ENCODE measurements at regions not wholly inside any gene's neighbourhood (a gene's known extent, or its start where the extent isn't known, plus 50 kb on each side); places are given as distances from the start of the nearest gene placed in this dataset.

- Histone ChIP-seq H3K27me3 (replicated peaks in 1 of 4; ENCODE audit: control insufficient read depth in 3 of 4, extremely low read depth in 1 of 4, insufficient read depth in 3 of 4, low read length in 3 of 4) (peaks cover 0 to 18% (median 11%) of the 10 kb centered on the region in 4 experiments; a peak in 4 of 7 replicates), H2BK20ac (ENCODE audit: low read length) (no peak overlapping the region), H2BK120ac (replicated peaks; ENCODE audit: low read depth, low read length) (no peak overlapping the region), H3K9ac (replicated peaks in 1 of 4; ENCODE audit: extremely low read depth in 1 of 4, low read depth in 3 of 4, low read length in 3 of 4) (no peak overlapping the region), H4K5ac (ENCODE audit: insufficient read length, low read depth, low read length) (no peak overlapping the region), H2AFZ (ENCODE audit: low read length) (no peak overlapping the region), H4K8ac (ENCODE audit: extremely low read depth, insufficient read depth, low read length) (no peak overlapping the region), H3K79me1 (ENCODE audit: low read depth, low read length) (no peaks in the 10 kb centered on the region), H3K9me3 (ENCODE audit: insufficient read depth in 2 of 2, low read depth in 1 of 2, low read length in 1 of 2) (no peaks in the 10 kb centered on the region), H2BK12ac (ENCODE audit: low read depth, low read length) (no peak overlapping the region), H3K4me1 (replicated peaks in 1 of 4; ENCODE audit: control insufficient read depth in 3 of 4, insufficient read depth in 4 of 4, low read length in 3 of 4) (peaks cover 0 to 16% (median 7%) of the 10 kb centered on the region in 4 experiments; a peak in 5 of 7 replicates), H3K18ac (ENCODE audit: extremely low read depth, low read length) (no peak overlapping the region), H3K36me3 (ENCODE audit: control insufficient read depth in 2 of 4, insufficient read depth in 4 of 4, low read length in 3 of 4) (no peaks in the 10 kb centered on the region), H3K23me2 (ENCODE audit: low read depth, low read length) (no peaks in the 10 kb centered on the region), H3K79me2 (ENCODE audit: control insufficient read depth in 1 of 2, insufficient read depth in 2 of 2, low read length in 2 of 2) (no peaks in the 10 kb centered on the region), H4K20me1 (replicated peaks in 1 of 2; ENCODE audit: control insufficient read depth in 1 of 2, insufficient read depth in 2 of 2, low read length in 2 of 2) (no peaks in the 10 kb centered on the region), H3K27ac (ENCODE audit: low read depth, low read length) (no peak overlapping the region), H3K23ac (ENCODE audit: insufficient read length) (no peak overlapping the region), H3K4me3 (ENCODE audit: extremely low read depth in 1 of 4, insufficient read depth in 2 of 4, low read depth in 3 of 4, low read length in 4 of 4) (no peak overlapping the region), H3K14ac (ENCODE audit: insufficient read length) (no peak overlapping the region), H2BK5ac (ENCODE audit: low read depth, low read length) (no peak overlapping the region), H3K4me2 (ENCODE audit: insufficient read depth in 1 of 2, low read depth in 2 of 2, low read length in 2 of 2) (no peak overlapping the region), H3K4ac (replicated peaks; ENCODE audit: insufficient read length, low read depth, low read length) (no peak overlapping the region), H4K91ac (replicated peaks; ENCODE audit: insufficient read length, low read length) (no peak overlapping the region), H2AK5ac (ENCODE audit: low read depth, low read length) (no peak overlapping the region), H3K56ac (replicated peaks; ENCODE audit: insufficient read length, low read depth, low read length) (no peak overlapping the region), H2BK15ac (ENCODE audit: low read length) (no peak overlapping the region)
- 92% methylated on average over 10 of the region's 10 CpGs; no CpG with 5 or more reads in 1 of the 2 experiments for WGBS, 2 experiments (ENCODE audit: extremely low coverage in 1 of 2, insufficient coverage in 1 of 2, insufficient read length in 1 of 2, insufficient replicate concordance in 2 of 2, low coverage in 1 of 2, low lambda C conversion rate in 2 of 2, missing lambda C conversion rate in 1 of 2)
- TF ChIP-seq CTBP2 (IDR thresholded peaks at IDR 0.05; ENCODE audit: borderline replicate concordance, insufficient read depth, insufficient read length, low read length) (no peak), POLR2AphosphoS5 (IDR thresholded peaks at IDR 0.05; ENCODE audit: low read depth, low read length) (no peak), NRF1 (IDR thresholded peaks at IDR 0.05; ENCODE audit: low read depth, low read length) (no peak), GTF2F1 (IDR thresholded peaks at IDR 0.05; ENCODE audit: borderline replicate concordance, low read depth, low read length) (no peak), SP2 (IDR thresholded peaks at IDR 0.05; ENCODE audit: low read length) (no peak), SIRT6 (IDR thresholded peaks at IDR 0.05; ENCODE audit: low read length) (no peak), SIN3A (conservative IDR thresholded peaks at IDR 0.05 in 1 of 2, IDR thresholded peaks at IDR 0.05 in 1 of 2; ENCODE audit: low read depth in 1 of 2, low read length in 2 of 2) (no peak), RAD21 (IDR thresholded peaks at IDR 0.05 in 1 of 2, conservative IDR thresholded peaks at IDR 0.05 in 1 of 2; ENCODE audit: low read depth in 2 of 2, low read length in 2 of 2) (no peak), CEBPB (IDR thresholded peaks at IDR 0.05; ENCODE audit: low read depth, low read length) (no peak), HDAC6 (IDR thresholded peaks at IDR 0.05; ENCODE audit: low read depth, low read length) (no peak), ASH2L (IDR thresholded peaks at IDR 0.05; ENCODE audit: low read length) (no peak), TEAD4 (IDR thresholded peaks at IDR 0.05; ENCODE audit: low read depth, low read length) (no peak), RFX5 (IDR thresholded peaks at IDR 0.05; ENCODE audit: borderline replicate concordance, low read depth, low read length) (no peak)
- DNase-seq (ENCODE audit: low read depth in 1 of 2, low spot score in 2 of 2) = no peak
- ChIA-PET POLR2A (ENCODE audit: partially characterized antibody) (no interaction called here), CTCF (ENCODE audit: partially characterized antibody) (interaction anchor here (1.5 kb wide), 1 partner anchor 39 kb away, joined by 5 read pairs; no protein-coding TSS in a partner anchor)
- FAIRE-seq = no peak
Observed at GRCh38 chr13:30829833-30830637, 76.0 kb upstream of the MEDAG start.

Data from H1 (cell line).